NCI-H524 treated with DMSO at 0.1 percent for 48 hours (cell line): ENCODE measurements at regions not wholly inside any gene's neighbourhood (a gene's known extent, or its start where the extent isn't known, plus 50 kb on each side); places are given as distances from the start of the nearest gene placed in this dataset.

Source experiments
- DNase-seq: peaks from one replicate; lab custom pipeline; 2025; lab: John Stamatoyannopoulos, UW

- no peak for DNase-seq
Observed at GRCh38 chr14:103206836-103207387, 83.7 kb downstream of the TNFAIP2 start.

- no peak for DNase-seq
Observed at GRCh38 chr14:103207388-103208072, 84.3 kb downstream of the TNFAIP2 start.

- no peak for DNase-seq
Observed at GRCh38 chr14:103209054-103209453, 85.8 kb downstream of the TNFAIP2 start.

GRCh38 chr14:103209506-103209905, 86.2 kb downstream of the TNFAIP2 start:
- DNase-seq: no peak

- DNase-seq: no peak
Observed at GRCh38 chr14:103213331-103213730, 90.1 kb downstream of the TNFAIP2 start.

- no peak for DNase-seq
Observed at GRCh38 chr14:103214461-103214958, 91.2 kb downstream of the TNFAIP2 start.

- no peak for DNase-seq
Observed at GRCh38 chr14:103216399-103216798, 93.1 kb downstream of the TNFAIP2 start.

- DNase-seq: no peak
Observed at GRCh38 chr14:103216857-103217256, 93.6 kb downstream of the TNFAIP2 start.

- DNase-seq: no peak
Observed at GRCh38 chr14:103217538-103217937, 94.3 kb downstream of the TNFAIP2 start.

GRCh38 chr14:103220134-103220981, 97.1 kb downstream of the TNFAIP2 start:
- no peak for DNase-seq

GRCh38 chr14:103220982-103221641, 97.9 kb downstream of the TNFAIP2 start:
- no peak for DNase-seq

- DNase-seq: no peak
Observed at GRCh38 chr14:103221781-103222358, 98.6 kb downstream of the TNFAIP2 start.

GRCh38 chr14:103223818-103224352, 100.6 kb downstream of the TNFAIP2 start:
- no peak for DNase-seq

- no peak for DNase-seq
Observed at GRCh38 chr14:103225062-103225461, 101.8 kb downstream of the TNFAIP2 start.

- DNase-seq: no peak
Observed at GRCh38 chr14:103225476-103225875, 102.2 kb downstream of the TNFAIP2 start.

- no peak for DNase-seq
Observed at GRCh38 chr14:103227094-103227768, 104.0 kb downstream of the TNFAIP2 start.

- DNase-seq: no peak
Observed at GRCh38 chr14:103228076-103228806, 105.0 kb downstream of the TNFAIP2 start.

GRCh38 chr14:103228866-103229265, 105.2 kb upstream of the EIF5 start:
- DNase-seq: no peak

GRCh38 chr14:103230021-103230420, 104.0 kb upstream of the EIF5 start:
- no peak for DNase-seq

- DNase-seq: no peak
Observed at GRCh38 chr14:103230658-103231334, 103.2 kb upstream of the EIF5 start.
